ENCODE measurements at regions not wholly inside any gene's neighbourhood (a gene's known extent, or its start where the extent isn't known, plus 50 kb on each side); places are given as distances from the start of the nearest gene placed in this dataset.

- H3K27ac Mint-ChIP-seq (ENCODE audit: low read depth, unreplicated experiment), result no peak overlapping the region
- CTCF ChIA-PET, result interaction anchor here (0.6 to 0.8 kb wide), 2 partner anchors 8 to 746 kb away, joined by 3 read pairs; no protein-coding TSS in a partner anchor
- no TSS peak for BruUV-seq (replicated peaks)
Observed at GRCh38 chr12:85673921-85674420, 162.2 kb downstream of the RASSF9 start.

GRCh38 chr12:85676816-85677749 lies 159.1 kb downstream of the RASSF9 start:
- ChIA-PET POLR2A (interaction anchor here (0.6 kb wide), 2 partner anchors 12 to 303 kb away, joined by 3 to 4 read pairs; no protein-coding TSS in a partner anchor), CTCF (interaction anchor here (0.6 kb wide), 1 partner anchor 9 kb away, joined by 4 read pairs; no protein-coding TSS in a partner anchor)
- Mint-ChIP-seq H3K4me1 (ENCODE audit: insufficient read depth, unreplicated experiment) (no peaks in the 10 kb centered on the region), H3K4me3 (ENCODE audit: unreplicated experiment) (no peak overlapping the region), H3K9me3 (ENCODE audit: unreplicated experiment) (peaks cover 7% of the 10 kb centered on the region), H3K27me3 (ENCODE audit: insufficient read depth, unreplicated experiment) (no peaks in the 10 kb centered on the region), H3K36me3 (ENCODE audit: insufficient read depth, unreplicated experiment) (no peaks in the 10 kb centered on the region), H3K27ac (ENCODE audit: low read depth, unreplicated experiment) (no peak overlapping the region)
- no TSS peak for BruUV-seq (replicated peaks)
- no peak for TF ChIP-seq CTCF (IDR thresholded peaks at IDR 0.05; ENCODE audit: unreplicated experiment)
- DNase-seq (ENCODE audit: unreplicated experiment), result no peak
- intact Hi-C loops (cut with micrococcal nuclease), result no loop called here

More at GRCh38 chr12:85673921-85674420, 162.2 kb downstream of the RASSF9 start:
- no peaks in the 10 kb centered on the region for H3K9me3 Mint-ChIP-seq (ENCODE audit: unreplicated experiment)
- TF ChIP-seq CTCF (IDR thresholded peaks at IDR 0.05; ENCODE audit: unreplicated experiment), result no peak
- no peak overlapping the region for H3K4me3 Mint-ChIP-seq (ENCODE audit: unreplicated experiment)
- no peaks in the 10 kb centered on the region for H3K36me3 Mint-ChIP-seq (ENCODE audit: insufficient read depth, unreplicated experiment)
- no peaks in the 10 kb centered on the region for H3K4me1 Mint-ChIP-seq (ENCODE audit: insufficient read depth, unreplicated experiment)
- intact Hi-C loops (cut with micrococcal nuclease), result no loop called here
- DNase-seq (ENCODE audit: unreplicated experiment), result no peak
- POLR2A ChIA-PET, result no interaction called here
- no peaks in the 10 kb centered on the region for H3K27me3 Mint-ChIP-seq (ENCODE audit: insufficient read depth, unreplicated experiment)

GRCh38 chr12:85679296-85679695 lies 156.9 kb downstream of the RASSF9 start:
- Mint-ChIP-seq H3K4me1 (ENCODE audit: insufficient read depth, unreplicated experiment) (no peaks in the 10 kb centered on the region), H3K4me3 (ENCODE audit: unreplicated experiment) (no peak overlapping the region), H3K36me3 (ENCODE audit: insufficient read depth, unreplicated experiment) (no peaks in the 10 kb centered on the region), H3K27me3 (ENCODE audit: insufficient read depth, unreplicated experiment) (no peaks in the 10 kb centered on the region), H3K27ac (ENCODE audit: low read depth, unreplicated experiment) (no peak overlapping the region), H3K9me3 (ENCODE audit: unreplicated experiment) (peaks cover 7% of the 10 kb centered on the region)
- ChIA-PET POLR2A (no interaction called here), CTCF (no interaction called here)
- no peak for TF ChIP-seq CTCF (IDR thresholded peaks at IDR 0.05; ENCODE audit: unreplicated experiment)
- DNase-seq (ENCODE audit: unreplicated experiment), result no peak
- intact Hi-C loops (cut with micrococcal nuclease), result no loop called here
- no TSS peak for BruUV-seq (replicated peaks)

- H3K36me3 Mint-ChIP-seq (ENCODE audit: insufficient read depth, unreplicated experiment), result no peaks in the 10 kb centered on the region
- no peak overlapping the region for H3K4me3 Mint-ChIP-seq (ENCODE audit: unreplicated experiment)
- no peak overlapping the region for H3K27ac Mint-ChIP-seq (ENCODE audit: low read depth, unreplicated experiment)
- DNase-seq (ENCODE audit: unreplicated experiment), result no peak
- no peaks in the 10 kb centered on the region for H3K4me1 Mint-ChIP-seq (ENCODE audit: insufficient read depth, unreplicated experiment)
- H3K27me3 Mint-ChIP-seq (ENCODE audit: insufficient read depth, unreplicated experiment), result no peaks in the 10 kb centered on the region
- intact Hi-C loops (cut with micrococcal nuclease), result no loop called here
- BruUV-seq (replicated peaks), result no TSS peak
- CTCF ChIA-PET, result interaction anchor here (0.6 to 0.8 kb wide), 2 partner anchors 51 to 414 kb away, joined by 3 read pairs; no protein-coding TSS in a partner anchor
- H3K9me3 Mint-ChIP-seq (ENCODE audit: unreplicated experiment), result peaks cover 7% of the 10 kb centered on the region
- TF ChIP-seq CTCF (IDR thresholded peaks at IDR 0.05; ENCODE audit: unreplicated experiment), result no peak
- POLR2A ChIA-PET, result no interaction called here
Observed at GRCh38 chr12:85680881-85681280, 155.3 kb downstream of the RASSF9 start.

All from MCF 10A (cell line).